HepG2 (cell line): ENCODE measurements at regions not wholly inside any gene's neighbourhood (a gene's known extent, or its start where the extent isn't known, plus 50 kb on each side); places are given as distances from the start of the nearest gene placed in this dataset.

Experiments used
- ATAC-seq: fragments of 200-7000 bp; cut with Tn5 transposase; 3 replicates; pipeline ENCODE4 v1.9.1; 2020; ENCODE audit warnings: mild to moderate bottlenecking, moderate library complexity
- BruUV-seq: library from RNA; stranded (reverse); fragments of 400-500 nt; replicated peaks from 2 replicates; lab custom pipeline; 2021; lab: Mats Ljungman, UMichigan
- CTCF ChIA-PET: fragments of 300-600 bp; formaldehyde crosslinking; extraction: SDS; loops from one replicate; lab custom pipeline; 2021; ENCODE audit warnings: low total read pairs, inconsistent platforms, low intra/inter-chr PET ratio; lab: Yijun Ruan, JAX
- POLR2A ChIA-PET: fragments of 350-600 bp; sonication (Branson Sonifier 250); formaldehyde crosslinking; loops from one replicate; lab custom pipeline; 2020; ENCODE audit warnings: antibody characterized with exemption, inconsistent platforms; lab: Yijun Ruan, JAX
- DNase-seq: peaks from one replicate; pipeline ENCODE4 v3.0.0-alpha.2; 2015; ENCODE audit warnings: low spot score
- FAIRE-seq: peaks from 3 replicates; lab custom pipeline; 2011; peaks lifted over from hg19 to GRCh38; lab: Jason Lieb, UNC
- H2AFZ ChIP-seq: one replicate; pipeline ENCODE4 v1.6.1; 2011; ENCODE audit warnings: low read length, inconsistent platforms
- H3K27ac ChIP-seq: fragments of 300-600 bp; 3 replicates; pipeline ENCODE4 v1.8.0; 2011; ENCODE audit warnings: mixed run types, mild to moderate bottlenecking, mixed read lengths, low read length, inconsistent platforms; ENCODE audit not compliant: insufficient read depth; ENCODE audit errors: extremely low read length
- H3K27me3 ChIP-seq, 2 experiments: fragments of 200-600 bp in 1 of 2; 2 replicates in 1 of 2; 3 replicates in 1 of 2; pipeline versions ENCODE4 v1.6.0 to v1.8.0; 2011; ENCODE audit warnings: low read length in 2 of 2, mild to moderate bottlenecking in 2 of 2, moderate library complexity in 2 of 2, inconsistent platforms in 1 of 2; ENCODE audit not compliant: insufficient read depth in 2 of 2, control insufficient read depth in 1 of 2
- H3K36me3 ChIP-seq, 2 experiments: fragments of 200-600 bp in 1 of 2; replicated peaks in 1 of 2; 2 replicates in 1 of 2; 3 replicates in 1 of 2; pipeline versions ENCODE4 v1.5.1 to v1.8.0; 2011; ENCODE audit warnings: low read length in 2 of 2, inconsistent platforms in 1 of 2; ENCODE audit not compliant: insufficient read depth in 2 of 2, control insufficient read depth in 1 of 2
- H3K4me1 ChIP-seq: 2 replicates; pipeline ENCODE4 v1.5.1; 2012; ENCODE audit warnings: low read length, inconsistent platforms; ENCODE audit not compliant: insufficient read depth
- H3K4me2 ChIP-seq: 2 replicates; pipeline ENCODE4 v1.6.0; 2011; ENCODE audit warnings: low read depth, low read length, inconsistent platforms
- H3K4me3 ChIP-seq, 3 experiments: fragments of 200-600 bp in 1 of 3; sonication (generic), shearing (Covaris generic) in 1 of 3; replicated peaks in 1 of 3; 2 replicates each; pipeline ENCODE4 v1.5.1; 2011 to 2016; ENCODE audit warnings: low read length in 3 of 3, inconsistent platforms in 2 of 3, low read depth in 2 of 3, mild to moderate bottlenecking in 2 of 3, control low read depth in 1 of 3, mixed read lengths in 1 of 3; ENCODE audit not compliant: insufficient read depth in 1 of 3
- H3K79me2 ChIP-seq: one replicate; pipeline ENCODE4 v1.6.1; 2011; ENCODE audit warnings: low read length, inconsistent platforms; ENCODE audit not compliant: insufficient read depth
- H3K9ac ChIP-seq: 2 replicates; pipeline ENCODE4 v1.6.0; 2011; ENCODE audit warnings: mild to moderate bottlenecking, low read depth, low read length, inconsistent platforms; ENCODE audit not compliant: insufficient read depth
- H3K9me3 ChIP-seq: 2 replicates; pipeline ENCODE4 v1.5.1; 2012; ENCODE audit warnings: mild to moderate bottlenecking, low read length
- H4K20me1 ChIP-seq: 2 replicates; pipeline ENCODE4 v1.6.0; 2011; ENCODE audit warnings: inconsistent platforms, mild to moderate bottlenecking, low read length, moderate library complexity; ENCODE audit not compliant: insufficient read depth
- AKAP8 ChIP-seq: sonication (generic); formaldehyde crosslinking; IDR thresholded peaks from 2 replicates; pipeline ENCODE4 v1.5.1; 2020; ENCODE audit warnings: mild to moderate bottlenecking, missing genetic modification reagents
- CHD2 ChIP-seq: IDR thresholded peaks from 2 replicates; pipeline ENCODE4 v1.6.1; 2011; ENCODE audit warnings: low read depth, low read length, improper control_type of control experiment
- GABPA ChIP-seq, 2 experiments: IDR thresholded peaks; 2 replicates each; pipeline ENCODE4 v1.6.1; 2011 to 2016; ENCODE audit warnings: low read depth in 2 of 2, low read length in 1 of 2, missing biosample characterization in 1 of 2, missing genetic modification characterization in 1 of 2
- HES4 ChIP-seq: sonication (generic); formaldehyde crosslinking; IDR thresholded peaks from 2 replicates; pipeline ENCODE4 v1.9.0; 2021; ENCODE audit warnings: mild to moderate bottlenecking, missing genetic modification reagents, borderline replicate concordance
- HNRNPUL1 ChIP-seq: fragments of 200-400 bp; formaldehyde crosslinking; IDR thresholded peaks from 2 replicates; pipeline ENCODE4 v1.6.1; 2017; ENCODE audit warnings: low read depth, mild to moderate bottlenecking, low read length, moderate library complexity
- KAT7 ChIP-seq: IDR thresholded peaks from 2 replicates; pipeline ENCODE4 v1.6.1; 2018; ENCODE audit warnings: borderline replicate concordance, missing compliant biosample characterization
- MAF1 ChIP-seq: sonication (generic); formaldehyde crosslinking; IDR thresholded peaks from 2 replicates; pipeline ENCODE4 v1.5.0; 2020; ENCODE audit warnings: missing genetic modification reagents, borderline replicate concordance
- PCBP2 ChIP-seq: fragments of 200-400 bp; formaldehyde crosslinking; optimal IDR thresholded peaks from 2 replicates; pipeline ENCODE3; 2018; ENCODE audit warnings: low read length, low read depth; ENCODE audit not compliant: poor library complexity, severe bottlenecking
- RELA ChIP-seq: sonication (generic); formaldehyde crosslinking; IDR thresholded peaks from 2 replicates; pipeline ENCODE4 v1.4.0; 2020; ENCODE audit warnings: missing genetic modification reagents
- SATB2 ChIP-seq: sonication (generic); formaldehyde crosslinking; IDR thresholded peaks from 2 replicates; pipeline ENCODE4 v1.5.0; 2020; ENCODE audit warnings: missing genetic modification reagents
- SP5 ChIP-seq: IDR thresholded peaks from 2 replicates; pipeline ENCODE4 v1.6.1; 2016; ENCODE audit warnings: low read depth, borderline replicate concordance
- ZNF225 ChIP-seq: sonication (generic); formaldehyde crosslinking; IDR thresholded peaks from 2 replicates; pipeline ENCODE4 v1.4.0; 2020; ENCODE audit warnings: mild to moderate bottlenecking, missing genetic modification reagents
- ZNF253 ChIP-seq: sonication (generic); formaldehyde crosslinking; IDR thresholded peaks from 2 replicates; pipeline ENCODE4 v1.8.0; 2022; ENCODE audit warnings: mild to moderate bottlenecking, missing genetic modification reagents, borderline replicate concordance
- ZNF460 ChIP-seq: sonication (generic); formaldehyde crosslinking; IDR thresholded peaks from 2 replicates; pipeline ENCODE4 v1.5.1; 2020; ENCODE audit warnings: missing genetic modification reagents, mild to moderate bottlenecking, borderline replicate concordance
- ZNF543 ChIP-seq: sonication (generic); formaldehyde crosslinking; IDR thresholded peaks from 2 replicates; pipeline ENCODE4 v1.4.0; 2020; ENCODE audit warnings: mild to moderate bottlenecking, missing genetic modification reagents
- ZNF589 ChIP-seq: sonication (generic); formaldehyde crosslinking; conservative IDR thresholded peaks from 2 replicates; pipeline ENCODE4 v1.8.0; 2022; ENCODE audit warnings: mild to moderate bottlenecking, moderate library complexity, missing genetic modification reagents
- ZNF850 ChIP-seq: sonication (generic); formaldehyde crosslinking; conservative IDR thresholded peaks from 2 replicates; pipeline ENCODE4 v1.9.0; 2021; ENCODE audit warnings: mild to moderate bottlenecking, missing genetic modification reagents
- WGBS: methylation state at CpG from one replicate; pipeline ENCODE4 v1.1.6; 2017; ENCODE audit warnings: low lambda C conversion rate; 5-methylcytosine and 5-hydroxymethylcytosine counted together
- in situ Hi-C: cut with HindIII; loops from 2 replicates; pipeline ENCODE4 v1.10.0; 2017; ENCODE audit warnings: low pct_unique_long_range_greater_than_20kb; ENCODE audit not compliant: extremely low pct_ligation_motif_present
- intact Hi-C: fragments of 100-400 bp; cut with micrococcal nuclease; formaldehyde crosslinking; loops from one replicate; pipeline ENCODE4 v1.10.0; 2022; ENCODE audit not compliant: unreplicated experiment
- TF ChIP-seq, protein P1 (sequence below): sonication (generic); formaldehyde crosslinking; IDR thresholded peaks from 2 replicates; pipeline ENCODE4 v1.5.1; 2020; ENCODE audit warnings: mild to moderate bottlenecking, missing genetic modification reagents
- TF ChIP-seq, protein P2 (sequence below): sonication (generic); formaldehyde crosslinking; IDR thresholded peaks from 2 replicates; pipeline ENCODE4 v1.4.0; 2020; ENCODE audit warnings: mild to moderate bottlenecking, missing genetic modification reagents

DNA sequence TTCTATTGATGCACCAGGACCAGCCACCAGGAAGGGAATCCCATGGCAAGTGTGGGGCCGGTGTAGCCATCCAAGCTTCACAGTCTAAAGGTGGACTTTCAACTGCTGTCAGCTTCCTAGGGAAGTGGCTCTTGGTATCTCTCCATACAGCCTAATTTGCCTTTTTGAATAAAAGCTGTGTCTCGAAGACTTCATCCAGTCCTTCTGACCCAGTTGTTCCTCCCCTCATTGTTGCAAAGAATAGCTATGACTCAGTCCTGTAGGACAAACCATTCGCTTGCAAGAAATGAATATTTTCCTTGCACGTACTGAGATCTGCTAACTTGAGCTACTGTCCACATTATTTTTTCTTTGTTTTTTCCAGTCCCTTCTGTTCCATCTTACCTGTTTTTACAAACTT, 145.1 kb upstream of the CTSO start:
- H3K4me3 ChIP-seq = no peak overlapping the region
- H3K4me1 ChIP-seq = no peaks in the 10 kb centered on the region
- H4K20me1 ChIP-seq = no peaks in the 10 kb centered on the region
- in situ Hi-C loops = no loop called here
- no peaks in the 10 kb centered on the region for H3K9me3 ChIP-seq
- no peaks in the 10 kb centered on the region for H3K36me3 ChIP-seq
- POLR2A ChIA-PET = no interaction called here
- H2AFZ ChIP-seq = no peak overlapping the region
- intact Hi-C loops = no loop called here
- TF ChIP-seq ZNF850 (CRISPR knock-in tag) = no peak
- TF ChIP-seq ZNF589 = no peak
- no peak for TF ChIP-seq KAT7 (CRISPR knock-in tag)
- TF ChIP-seq ZNF460 (CRISPR knock-in tag) = no peak
- TF ChIP-seq, protein P1, sequence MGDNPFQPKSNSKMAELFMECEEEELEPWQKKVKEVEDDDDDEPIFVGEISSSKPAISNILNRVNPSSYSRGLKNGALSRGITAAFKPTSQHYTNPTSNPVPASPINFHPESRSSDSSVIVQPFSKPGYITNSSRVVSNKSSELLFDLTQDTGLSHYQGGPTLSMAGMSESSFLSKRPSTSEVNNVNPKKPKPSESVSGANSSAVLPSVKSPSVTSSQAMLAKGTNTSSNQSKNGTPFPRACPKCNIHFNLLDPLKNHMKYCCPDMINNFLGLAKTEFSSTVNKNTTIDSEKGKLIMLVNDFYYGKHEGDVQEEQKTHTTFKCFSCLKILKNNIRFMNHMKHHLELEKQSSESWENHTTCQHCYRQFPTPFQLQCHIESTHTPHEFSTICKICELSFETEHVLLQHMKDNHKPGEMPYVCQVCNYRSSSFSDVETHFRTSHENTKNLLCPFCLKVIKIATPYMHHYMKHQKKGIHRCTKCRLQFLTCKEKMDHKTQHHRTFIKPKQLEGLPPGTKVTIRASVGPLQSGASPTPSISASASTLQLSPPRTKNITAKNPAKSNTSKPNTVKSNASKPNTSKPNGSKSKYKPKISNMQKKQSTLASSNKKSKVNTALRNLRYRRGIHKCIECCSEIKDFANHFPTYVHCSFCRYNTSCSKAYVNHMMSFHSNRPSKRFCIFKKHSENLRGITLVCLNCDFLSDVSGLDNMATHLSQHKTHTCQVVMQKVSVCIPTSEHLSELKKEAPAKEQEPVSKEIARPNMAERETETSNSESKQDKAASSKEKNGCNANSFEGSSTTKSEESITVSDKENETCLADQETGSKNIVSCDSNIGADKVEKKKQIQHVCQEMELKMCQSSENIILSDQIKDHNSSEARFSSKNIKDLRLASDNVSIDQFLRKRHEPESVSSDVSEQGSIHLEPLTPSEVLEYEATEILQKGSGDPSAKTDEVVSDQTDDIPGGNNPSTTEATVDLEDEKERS (CRISPR knock-in tag) = no peak
- no peaks in the 10 kb centered on the region for H3K79me2 ChIP-seq
- BruUV-seq = no TSS peak
- no peak overlapping the region for H3K4me2 ChIP-seq
- FAIRE-seq (no peak), ATAC-seq (no peak), DNase-seq (no peak)
- 13% methylated on average over 4 of the region's 4 CpGs for WGBS
- H3K27ac ChIP-seq = no peak overlapping the region
- no peaks in the 10 kb centered on the region for H3K27me3 ChIP-seq
- no peak overlapping the region for H3K9ac ChIP-seq
- CTCF ChIA-PET = no interaction called here

DNA sequence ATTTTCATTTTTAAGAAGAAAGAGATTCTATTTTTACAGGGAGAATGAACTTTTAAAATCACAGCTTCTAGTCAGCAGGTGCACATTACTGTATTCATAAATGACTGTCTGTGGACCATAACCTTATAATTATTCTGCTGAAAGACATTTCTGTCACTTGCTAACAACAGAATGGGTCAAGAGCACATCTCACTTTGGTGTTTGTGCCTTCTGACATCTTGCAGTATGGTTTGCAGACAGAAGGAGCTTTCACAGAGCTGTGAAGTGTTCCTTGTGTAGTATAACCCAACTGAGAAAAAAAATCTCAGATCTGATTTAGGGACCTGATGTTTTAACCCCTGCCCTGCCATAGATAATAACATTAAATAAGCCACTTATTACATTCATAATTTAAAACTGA, 131.4 kb upstream of the CTSO start:
- H2AFZ ChIP-seq = no peak overlapping the region
- no peaks in the 10 kb centered on the region for H3K36me3 ChIP-seq
- FAIRE-seq (no peak), DNase-seq (no peak), ATAC-seq (no peak)
- H3K9me3 ChIP-seq = no peaks in the 10 kb centered on the region
- no peaks in the 10 kb centered on the region for H3K4me1 ChIP-seq
- H3K4me3 ChIP-seq = no peak overlapping the region
- no TSS peak for BruUV-seq
- H3K27me3 ChIP-seq = no peaks in the 10 kb centered on the region
- in situ Hi-C loops = no loop called here
- no peak overlapping the region for H3K27ac ChIP-seq
- H3K79me2 ChIP-seq = no peaks in the 10 kb centered on the region
- no peak overlapping the region for H3K9ac ChIP-seq
- ChIA-PET CTCF (no interaction called here), POLR2A (no interaction called here)
- H4K20me1 ChIP-seq = no peaks in the 10 kb centered on the region
- H3K4me2 ChIP-seq = no peak overlapping the region
- intact Hi-C loops = no loop called here
- TF ChIP-seq HNRNPUL1 = no peak
- no peak for TF ChIP-seq CHD2
- no peak for TF ChIP-seq ZNF543 (CRISPR knock-in tag)
- no peak for TF ChIP-seq SP5 (CRISPR knock-in tag)
- no peak for TF ChIP-seq PCBP2
- no peak for TF ChIP-seq ZNF225
- TF ChIP-seq SATB2 = no peak
- no peak for TF ChIP-seq AKAP8 (CRISPR knock-in tag)
- TF ChIP-seq ZNF253 (CRISPR knock-in tag) = no peak
- TF ChIP-seq, protein P2, sequence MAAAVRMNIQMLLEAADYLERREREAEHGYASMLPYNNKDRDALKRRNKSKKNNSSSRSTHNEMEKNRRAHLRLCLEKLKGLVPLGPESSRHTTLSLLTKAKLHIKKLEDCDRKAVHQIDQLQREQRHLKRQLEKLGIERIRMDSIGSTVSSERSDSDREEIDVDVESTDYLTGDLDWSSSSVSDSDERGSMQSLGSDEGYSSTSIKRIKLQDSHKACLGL (CRISPR knock-in tag) = no peak
- no peak for TF ChIP-seq MAF1 (CRISPR knock-in tag)
- no peak for TF ChIP-seq RELA
- TF ChIP-seq HES4 = no peak
- no peak for TF ChIP-seq GABPA (IDR thresholded peaks at IDR 0.05; ENCODE audit: low read depth, low read length)
- no peak for TF ChIP-seq GABPA (CRISPR knock-in tag; IDR thresholded peaks at IDR 0.05; ENCODE audit: low read depth)
